Mesendoderm (in vitro differentiated cells): ENCODE measurements at regions not wholly inside any gene's neighbourhood (a gene's known extent, or its start where the extent isn't known, plus 50 kb on each side); places are given as distances from the start of the nearest gene placed in this dataset.
"Not testable (repeated sequence)": the region's sequence is repeated elsewhere in the genome, so short reads cannot be mapped to it uniquely, and the experiment has no call there.

Experiments
- DNase-seq: peaks from one replicate; pipeline ENCODE4 v3.0.0; 2013
- H2AK5ac ChIP-seq: 2 replicates; pipeline ENCODE4 v1.6.1; 2013; ENCODE audit warnings: low read length, inconsistent platforms
- H2BK120ac ChIP-seq: 2 replicates; pipeline ENCODE4 v1.6.1; 2013; ENCODE audit warnings: low read depth, mild to moderate bottlenecking, low read length, moderate library complexity, mixed read lengths
- H2BK15ac ChIP-seq: replicated peaks from 2 replicates; pipeline ENCODE4 v1.6.1; 2013; ENCODE audit warnings: low read depth, mild to moderate bottlenecking, moderate library complexity
- H2BK5ac ChIP-seq: 2 replicates; pipeline ENCODE4 v1.6.1; 2013; ENCODE audit warnings: low read length, inconsistent platforms
- H3K18ac ChIP-seq: 2 replicates; pipeline ENCODE4 v1.6.1; 2013; ENCODE audit warnings: mild to moderate bottlenecking, low read length, mixed read lengths
- H3K23ac ChIP-seq: one replicate; pipeline ENCODE4 v1.6.1; 2013; ENCODE audit warnings: low read length
- H3K27ac ChIP-seq: 2 replicates; pipeline ENCODE4 v1.5.1; 2013; ENCODE audit warnings: low read depth, mild to moderate bottlenecking, inconsistent platforms, low read length, moderate library complexity
- H3K27me3 ChIP-seq: 2 replicates; pipeline ENCODE4 v1.6.1; 2013; ENCODE audit warnings: low read length, control low read depth, mild to moderate bottlenecking, inconsistent platforms; ENCODE audit not compliant: insufficient read depth, poor library complexity
- H3K36me3 ChIP-seq: 2 replicates; pipeline ENCODE4 v1.6.1; 2013; ENCODE audit warnings: low read length, inconsistent platforms; ENCODE audit not compliant: control insufficient read depth, insufficient read depth
- H3K4ac ChIP-seq: one replicate; pipeline ENCODE4 v1.6.1; 2013; ENCODE audit warnings: low read depth, mild to moderate bottlenecking, low read length, moderate library complexity
- H3K4me1 ChIP-seq: 2 replicates; pipeline ENCODE4 v1.6.1; 2013; ENCODE audit warnings: low read depth, low read length, inconsistent platforms; ENCODE audit not compliant: control insufficient read depth
- H3K4me2 ChIP-seq: 2 replicates; pipeline ENCODE4 v1.6.1; 2013; ENCODE audit warnings: low read length
- H3K4me3 ChIP-seq: 2 replicates; pipeline ENCODE4 v1.5.1; 2013; ENCODE audit warnings: mild to moderate bottlenecking, low read length
- H3K56ac ChIP-seq: one replicate; pipeline ENCODE4 v1.6.1; 2013; ENCODE audit warnings: low read length
- H3K79me1 ChIP-seq: 2 replicates; pipeline ENCODE4 v1.6.1; 2013; ENCODE audit warnings: low read length, inconsistent platforms
- H3K79me2 ChIP-seq: 2 replicates; pipeline ENCODE4 v1.6.1; 2013; ENCODE audit warnings: mild to moderate bottlenecking, low read length; ENCODE audit not compliant: control insufficient read depth, insufficient read depth
- H3K9ac ChIP-seq: 2 replicates; pipeline ENCODE4 v1.6.1; 2013; ENCODE audit warnings: low read length, inconsistent platforms
- H4K5ac ChIP-seq: one replicate; pipeline ENCODE4 v1.6.1; 2013; ENCODE audit warnings: low read length
- H4K8ac ChIP-seq: one replicate; pipeline ENCODE4 v1.6.1; 2013; ENCODE audit warnings: low read depth, mild to moderate bottlenecking, control low read depth, low read length, moderate library complexity
- WGBS: extraction: QIAGEN DNeasy Blood & Tissue Kit; methylation state at CpG from one replicate; pipeline ENCODE4 v1.1.7; 2013; ENCODE audit warnings: low lambda C conversion rate, missing lambda C conversion rate; ENCODE audit not compliant: insufficient coverage; ENCODE audit errors: extremely low coverage; 5-methylcytosine and 5-hydroxymethylcytosine counted together

DNA sequence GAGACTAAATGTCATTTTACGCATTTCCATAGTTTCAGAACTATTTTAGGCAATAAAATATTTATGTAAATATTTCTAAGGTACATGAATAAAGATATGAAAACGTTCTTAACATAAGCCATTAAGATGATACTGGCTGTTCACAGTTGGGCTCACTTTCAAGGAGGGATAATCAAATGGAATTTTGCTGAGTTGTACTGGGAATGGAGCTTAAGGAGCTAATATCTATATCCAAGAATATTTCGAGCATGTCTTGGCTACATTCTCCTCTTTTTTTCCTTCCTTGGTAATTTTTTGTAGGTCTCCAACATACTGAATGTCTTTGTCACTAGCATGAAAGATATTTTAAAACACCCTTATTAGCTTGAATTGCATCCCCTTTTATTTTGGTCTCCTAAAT lies 383.4 kb downstream of the RAP2B start:
- Histone ChIP-seq H3K56ac (no peak overlapping the region), H3K4me1 (no peaks in the 10 kb centered on the region), H3K18ac (no peak overlapping the region), H3K4ac (no peak overlapping the region), H3K4me2 (no peak overlapping the region), H4K5ac (no peak overlapping the region), H2AK5ac (no peak overlapping the region), H3K27ac (no peak overlapping the region), H3K4me3 (no peak overlapping the region), H3K23ac (no peak overlapping the region), H3K79me1 (no peaks in the 10 kb centered on the region), H3K36me3 (no peaks in the 10 kb centered on the region), H2BK15ac (no peak overlapping the region), H2BK5ac (no peak overlapping the region), H4K8ac (no peak overlapping the region), H3K27me3 (no peaks in the 10 kb centered on the region), H2BK120ac (no peak overlapping the region), H3K79me2 (no peaks in the 10 kb centered on the region), H3K9ac (no peak overlapping the region)
- DNase-seq = no peak
- no CpG with 5 or more reads among the region's 3 CpGs for WGBS

- H3K18ac ChIP-seq = no peak overlapping the region
- no peak overlapping the region for H4K8ac ChIP-seq
- no peak overlapping the region for H4K5ac ChIP-seq
- no peak overlapping the region for H2BK120ac ChIP-seq
- H3K23ac ChIP-seq = no peak overlapping the region
- H3K27ac ChIP-seq = no peak overlapping the region
- H3K36me3 ChIP-seq = no peaks in the 10 kb centered on the region
- no peaks in the 10 kb centered on the region for H3K79me2 ChIP-seq
- H3K56ac ChIP-seq = no peak overlapping the region
- no peaks in the 10 kb centered on the region for H3K79me1 ChIP-seq
- no peaks in the 10 kb centered on the region for H3K4me1 ChIP-seq
- H2BK5ac ChIP-seq = no peak overlapping the region
- no CpG with 5 or more reads among the region's 1 CpG for WGBS
- no peak overlapping the region for H3K4me3 ChIP-seq
- DNase-seq = no peak
- H2BK15ac ChIP-seq = no peak overlapping the region
- no peak overlapping the region for H2AK5ac ChIP-seq
- H3K4ac ChIP-seq = no peak overlapping the region
- no peaks in the 10 kb centered on the region for H3K27me3 ChIP-seq
- H3K4me2 ChIP-seq = no peak overlapping the region
- H3K9ac ChIP-seq = no peak overlapping the region
These were observed 385.9 kb downstream of the RAP2B start for GRCh38 chr3:153547970-153548369.

- not testable (repeated sequence) for H3K4me2 ChIP-seq, H3K9ac ChIP-seq, H3K23ac ChIP-seq, H2BK120ac ChIP-seq, H4K8ac ChIP-seq, H2BK5ac ChIP-seq, H3K4me1 ChIP-seq, H3K56ac ChIP-seq, H3K27me3 ChIP-seq, H3K79me2 ChIP-seq, H3K18ac ChIP-seq, H2BK15ac ChIP-seq, H3K36me3 ChIP-seq, H4K5ac ChIP-seq, H3K79me1 ChIP-seq, H3K27ac ChIP-seq, H3K4ac ChIP-seq, H2AK5ac ChIP-seq, H3K4me3 ChIP-seq, DNase-seq
These were observed 387.7 kb downstream of the RAP2B start for GRCh38 chr3:153549686-153550085.

DNA sequence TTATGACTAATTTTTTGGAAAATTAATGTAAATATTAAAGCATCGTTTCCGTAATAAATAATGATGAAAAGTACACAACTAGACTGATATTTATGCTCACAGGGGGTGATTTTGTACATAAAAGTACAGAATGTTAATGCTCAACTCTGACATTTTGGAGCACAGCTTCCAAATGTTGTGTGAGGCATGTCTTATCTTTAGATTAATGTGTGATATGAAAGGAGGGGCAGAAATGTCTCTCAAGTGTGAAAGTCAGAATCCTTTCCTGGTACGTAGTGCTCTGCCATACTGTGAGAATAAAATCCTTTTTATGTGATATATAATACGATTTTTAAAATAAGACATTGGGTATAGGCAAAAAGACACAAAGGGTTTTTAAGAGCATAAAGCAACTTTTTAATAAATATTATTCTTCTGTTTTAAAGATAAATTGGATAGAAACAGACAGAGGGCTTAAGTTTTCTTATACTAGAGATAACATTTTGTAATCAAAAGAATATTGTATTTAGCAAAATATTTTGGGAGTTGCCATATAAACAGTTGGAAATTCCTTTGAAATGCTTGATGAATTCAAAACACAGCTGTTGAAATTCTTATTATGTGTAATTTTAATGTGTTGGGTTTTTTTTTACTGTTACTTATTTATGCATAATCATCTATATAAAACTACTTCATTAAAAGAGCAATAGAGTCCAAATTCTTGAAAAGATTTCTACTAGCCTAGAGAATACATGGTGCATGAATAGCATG lies 389.7 kb downstream of the RAP2B start:
- Histone ChIP-seq H3K4me3 (no peak overlapping the region), H2BK15ac (no peak overlapping the region), H3K79me2 (no peaks in the 10 kb centered on the region), H3K4me1 (no peaks in the 10 kb centered on the region), H2BK120ac (no peak overlapping the region), H3K36me3 (no peaks in the 10 kb centered on the region), H2BK5ac (no peak overlapping the region), H3K18ac (no peak overlapping the region), H3K4ac (no peak overlapping the region), H2AK5ac (no peak overlapping the region), H4K8ac (no peak overlapping the region), H3K27ac (no peak overlapping the region), H4K5ac (no peak overlapping the region), H3K27me3 (no peaks in the 10 kb centered on the region), H3K79me1 (no peaks in the 10 kb centered on the region), H3K56ac (no peak overlapping the region), H3K9ac (no peak overlapping the region), H3K23ac (no peak overlapping the region), H3K4me2 (no peak overlapping the region)
- 80% methylated on average over 2 of the region's 4 CpGs for WGBS
- DNase-seq = no peak

GRCh38 chr3:153552887-153553604 lies 391.0 kb downstream of the RAP2B start:
- no peak overlapping the region for H3K4me3 ChIP-seq
- no peak overlapping the region for H2BK5ac ChIP-seq
- no peak overlapping the region for H3K9ac ChIP-seq
- no peaks in the 10 kb centered on the region for H3K4me1 ChIP-seq
- no CpG with 5 or more reads among the region's 11 CpGs for WGBS
- no peak overlapping the region for H3K4ac ChIP-seq
- H3K23ac ChIP-seq = no peak overlapping the region
- DNase-seq = no peak
- H4K5ac ChIP-seq = no peak overlapping the region
- H2AK5ac ChIP-seq = no peak overlapping the region
- no peak overlapping the region for H3K18ac ChIP-seq
- H2BK120ac ChIP-seq = no peak overlapping the region
- H3K79me1 ChIP-seq = no peaks in the 10 kb centered on the region
- no peak overlapping the region for H4K8ac ChIP-seq
- H2BK15ac ChIP-seq = no peak overlapping the region
- H3K27me3 ChIP-seq = no peaks in the 10 kb centered on the region
- no peak overlapping the region for H3K56ac ChIP-seq
- H3K79me2 ChIP-seq = no peaks in the 10 kb centered on the region
- no peak overlapping the region for H3K4me2 ChIP-seq
- H3K36me3 ChIP-seq = no peaks in the 10 kb centered on the region
- no peak overlapping the region for H3K27ac ChIP-seq

DNA sequence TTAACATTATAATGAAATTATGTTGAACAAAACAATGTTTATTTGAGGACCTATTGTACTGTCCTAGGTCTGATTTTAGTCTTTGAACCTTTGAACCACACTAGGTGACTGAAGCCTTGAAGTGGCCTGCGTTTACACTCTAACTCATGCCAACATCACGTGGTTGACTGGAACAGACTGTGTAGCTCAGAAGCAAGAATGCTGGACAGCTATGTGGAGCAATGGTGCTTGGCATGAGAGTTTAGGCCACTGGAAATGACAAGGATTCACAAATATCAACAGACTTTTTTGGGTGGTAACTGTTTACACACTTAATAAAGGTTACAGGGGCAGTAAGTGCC lies 391.5 kb downstream of the RAP2B start:
- Histone ChIP-seq H2BK15ac (no peak overlapping the region), H3K79me2 (no peaks in the 10 kb centered on the region), H3K4me1 (no peaks in the 10 kb centered on the region), H2BK120ac (no peak overlapping the region), H3K4me3 (no peak overlapping the region), H3K27me3 (no peaks in the 10 kb centered on the region), H4K8ac (no peak overlapping the region), H4K5ac (no peak overlapping the region), H3K36me3 (no peaks in the 10 kb centered on the region), H2AK5ac (no peak overlapping the region), H3K23ac (no peak overlapping the region), H3K27ac (no peak overlapping the region), H3K79me1 (no peaks in the 10 kb centered on the region), H2BK5ac (no peak overlapping the region), H3K18ac (no peak overlapping the region), H3K9ac (no peak overlapping the region), H3K4ac (no peak overlapping the region), H3K56ac (no peak overlapping the region), H3K4me2 (no peak overlapping the region)
- WGBS = no CpG with 5 or more reads among the region's 2 CpGs
- DNase-seq = no peak
